NT2/D1 (cell line): ENCODE measurements at regions not wholly inside any gene's neighbourhood (a gene's known extent, or its start where the extent isn't known, plus 50 kb on each side); places are given as distances from the start of the nearest gene placed in this dataset.

Source experiments
- SUZ12 ChIP-seq: IDR thresholded peaks from 2 replicates; pipeline ENCODE4 v1.6.1; 2011; ENCODE audit not compliant: insufficient read length, insufficient read depth; ENCODE audit errors: extremely low read depth
- YY1 ChIP-seq: IDR thresholded peaks from 2 replicates; pipeline ENCODE4 v1.6.1; 2011; ENCODE audit not compliant: insufficient read length, insufficient read depth
- ZNF274 ChIP-seq: IDR thresholded peaks from 2 replicates; pipeline ENCODE4 v1.6.1; 2011; ENCODE audit warnings: mild to moderate bottlenecking, low read depth, low read length

DNA sequence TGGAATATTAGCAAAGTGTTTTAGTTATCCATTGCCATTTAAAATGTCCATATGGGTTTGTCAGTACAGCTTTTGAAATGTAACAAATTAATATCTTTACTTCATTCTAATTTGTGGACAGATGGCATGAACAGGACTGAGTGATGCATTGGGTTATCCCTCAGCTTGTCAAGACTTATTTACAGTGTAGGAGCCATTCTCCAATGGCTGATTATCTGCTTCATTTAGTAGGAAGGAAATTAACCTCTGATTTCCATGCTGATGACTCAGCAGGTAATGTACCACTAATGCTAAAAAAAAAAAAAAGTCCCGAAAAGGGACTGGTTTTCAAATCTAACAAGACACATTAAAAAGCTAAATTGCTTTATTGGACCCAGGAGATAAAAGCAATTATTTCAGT lies 1149.0 kb upstream of the USP15 start:
- TF ChIP-seq YY1 (no peak), ZNF274 (no peak), SUZ12 (no peak)
